ENCODE measurements at regions not wholly inside any gene's neighbourhood (a gene's known extent, or its start where the extent isn't known, plus 50 kb on each side); places are given as distances from the start of the nearest gene placed in this dataset.

DNA sequence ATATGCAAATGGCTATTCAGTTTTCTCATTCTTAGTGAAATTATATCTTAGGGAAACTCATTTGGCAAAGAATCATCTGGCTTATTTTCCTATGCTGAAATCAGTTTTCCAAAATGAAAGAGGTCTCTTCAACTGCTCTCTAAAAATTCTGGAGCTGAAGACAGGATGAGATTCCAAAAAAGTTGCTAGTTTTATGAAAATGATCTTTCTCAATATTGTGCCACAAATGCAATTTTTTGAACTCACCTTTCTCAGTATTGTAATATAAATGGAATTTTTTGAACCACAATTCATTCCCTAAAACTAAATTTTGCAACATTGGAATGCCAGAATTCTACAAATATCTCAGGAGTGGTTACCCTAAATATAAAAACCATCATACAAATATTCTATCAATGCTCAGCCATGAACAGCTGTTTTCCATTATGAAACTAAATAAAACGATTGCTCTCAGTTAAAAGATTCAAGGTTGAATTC, 147.7 kb upstream of the PKDCC start:
- POLR2A ChIA-PET, result no interaction called here
- Mint-ChIP-seq H3K4me3 (no peak overlapping the region), H3K27ac (no peak overlapping the region), H3K27me3 (ENCODE audit: low read depth) (peaks cover 39% of the 10 kb centered on the region), H3K36me3 (ENCODE audit: low read depth) (no peaks in the 10 kb centered on the region), H3K9me3 (ENCODE audit: insufficient read depth) (no peaks in the 10 kb centered on the region), H3K4me1 (ENCODE audit: low read depth) (peaks cover 16% of the 10 kb centered on the region)
- DNase-seq (no peak), ATAC-seq (no peak)
- CTCF ChIA-PET, result no interaction called here

DNA sequence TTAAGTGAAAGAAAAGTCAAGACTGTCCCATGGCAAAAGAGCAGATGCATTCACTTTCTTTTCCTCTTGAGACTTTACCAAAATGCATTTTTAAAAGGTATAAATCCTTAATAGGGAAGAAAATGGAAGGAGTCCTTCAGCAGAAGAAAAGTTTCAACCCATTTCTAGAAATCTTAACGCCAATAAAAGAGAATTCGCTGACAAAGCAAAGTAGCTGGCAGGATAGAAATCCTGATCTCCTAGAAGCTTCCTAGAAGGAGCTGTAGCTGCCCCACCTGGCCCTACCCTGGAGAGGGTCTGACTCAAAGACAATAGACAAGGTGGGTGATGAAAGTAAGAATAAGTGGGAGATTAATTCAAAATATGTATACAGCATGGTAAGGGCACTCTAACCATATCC, 144.9 kb upstream of the PKDCC start:
- Mint-ChIP-seq H3K36me3 (ENCODE audit: low read depth) (no peaks in the 10 kb centered on the region), H3K4me3 (no peak overlapping the region)
- CTCF ChIA-PET, result no interaction called here

DNA sequence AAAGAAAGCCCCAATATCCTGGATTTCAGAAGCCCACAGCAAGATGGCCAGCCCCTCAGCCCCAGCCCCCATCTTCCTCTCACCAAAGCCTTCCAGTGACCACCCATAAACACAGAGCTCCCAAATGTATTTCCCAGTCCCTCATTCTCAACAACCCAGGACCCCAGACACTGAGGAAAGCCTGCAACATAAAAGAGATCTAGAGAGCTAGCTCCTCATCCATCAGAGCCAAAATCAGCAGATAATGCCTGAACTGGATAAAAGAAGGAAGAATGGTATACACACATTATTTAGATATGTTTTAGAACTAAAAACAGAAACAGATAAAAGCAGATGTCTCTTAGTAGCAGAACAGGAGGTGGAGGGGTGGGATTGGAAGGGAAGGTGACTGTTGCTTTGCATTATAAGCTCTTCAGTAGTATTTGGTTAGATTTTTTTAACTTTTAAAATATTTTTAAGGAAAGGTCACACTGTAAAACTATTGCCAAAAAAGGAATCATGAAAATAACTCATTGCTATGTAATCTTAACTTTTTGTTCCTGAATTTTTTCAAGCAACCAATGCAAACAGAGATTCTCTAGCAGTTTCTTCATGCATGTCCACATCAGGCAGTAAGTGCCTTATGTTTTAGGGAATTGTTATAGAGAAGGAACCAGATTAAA, 144.2 kb upstream of the PKDCC start:
- H3K4me1 Mint-ChIP-seq (ENCODE audit: low read depth), result peaks cover 4% of the 10 kb centered on the region
- POLR2A ChIA-PET, result no interaction called here
- no peaks in the 10 kb centered on the region for H3K36me3 Mint-ChIP-seq (ENCODE audit: low read depth)
- no peak overlapping the region for H3K27ac Mint-ChIP-seq
- peaks cover 44% of the 10 kb centered on the region for H3K27me3 Mint-ChIP-seq (ENCODE audit: low read depth)
- ATAC-seq (no peak), DNase-seq (no peak)
- CTCF ChIA-PET, result no interaction called here
- H3K9me3 Mint-ChIP-seq (ENCODE audit: insufficient read depth), result no peaks in the 10 kb centered on the region
- no peak overlapping the region for H3K4me3 Mint-ChIP-seq

More for the DNA sequence above, 144.9 kb upstream of the PKDCC start:
- ATAC-seq (no peak), DNase-seq (no peak)
- peaks cover 46% of the 10 kb centered on the region for H3K27me3 Mint-ChIP-seq (ENCODE audit: low read depth)
- POLR2A ChIA-PET, result no interaction called here
- no peaks in the 10 kb centered on the region for H3K9me3 Mint-ChIP-seq (ENCODE audit: insufficient read depth)
- peaks cover 2% of the 10 kb centered on the region for H3K4me1 Mint-ChIP-seq (ENCODE audit: low read depth)
- no peak overlapping the region for H3K27ac Mint-ChIP-seq

DNA sequence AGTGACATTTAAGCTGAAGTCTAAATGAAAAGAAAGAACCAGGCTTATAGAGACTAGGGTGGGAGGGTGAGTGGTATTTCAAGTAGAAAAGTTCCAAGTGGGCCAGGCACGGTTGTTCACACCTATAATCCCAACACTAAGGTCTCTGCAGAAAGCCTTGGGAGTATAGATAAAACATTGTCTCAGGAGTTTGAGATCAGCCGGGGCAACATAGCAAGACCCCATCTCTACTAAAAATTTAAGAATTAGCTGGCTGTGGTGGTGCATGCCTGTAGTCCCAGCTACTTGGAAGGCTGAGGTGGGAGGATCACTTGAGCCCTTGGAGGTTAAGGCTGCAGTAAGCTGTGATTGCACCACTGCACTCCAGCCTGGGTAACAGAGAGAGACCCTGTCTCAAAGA, 143.4 kb upstream of the PKDCC start:
- no peaks in the 10 kb centered on the region for H3K9me3 Mint-ChIP-seq (ENCODE audit: insufficient read depth)
- no peak overlapping the region for H3K4me3 Mint-ChIP-seq
- CTCF ChIA-PET, result no interaction called here
- peaks cover 4% of the 10 kb centered on the region for H3K4me1 Mint-ChIP-seq (ENCODE audit: low read depth)
- no peak for DNase-seq
- H3K27ac Mint-ChIP-seq, result no peak overlapping the region
- no peak for ATAC-seq
- H3K36me3 Mint-ChIP-seq (ENCODE audit: low read depth), result no peaks in the 10 kb centered on the region
- peaks cover 40% of the 10 kb centered on the region for H3K27me3 Mint-ChIP-seq (ENCODE audit: low read depth)
- POLR2A ChIA-PET, result no interaction called here

GRCh38 chr2:41905597-41906337, 142.1 kb upstream of the PKDCC start:
- no peak for ATAC-seq
- POLR2A ChIA-PET, result no interaction called here
- Mint-ChIP-seq H3K4me3 (no peak overlapping the region), H3K27ac (no peak overlapping the region), H3K27me3 (ENCODE audit: low read depth) (peaks cover 36% of the 10 kb centered on the region), H3K4me1 (ENCODE audit: low read depth) (peaks cover 4% of the 10 kb centered on the region), H3K9me3 (ENCODE audit: insufficient read depth) (no peaks in the 10 kb centered on the region), H3K36me3 (ENCODE audit: low read depth) (no peaks in the 10 kb centered on the region)
- no peak for DNase-seq
- CTCF ChIA-PET, result interaction anchor here (0.6 to 1.2 kb wide), 2 partner anchors 36 to 873 kb away, joined by 3 read pairs; no protein-coding TSS in a partner anchor

DNA sequence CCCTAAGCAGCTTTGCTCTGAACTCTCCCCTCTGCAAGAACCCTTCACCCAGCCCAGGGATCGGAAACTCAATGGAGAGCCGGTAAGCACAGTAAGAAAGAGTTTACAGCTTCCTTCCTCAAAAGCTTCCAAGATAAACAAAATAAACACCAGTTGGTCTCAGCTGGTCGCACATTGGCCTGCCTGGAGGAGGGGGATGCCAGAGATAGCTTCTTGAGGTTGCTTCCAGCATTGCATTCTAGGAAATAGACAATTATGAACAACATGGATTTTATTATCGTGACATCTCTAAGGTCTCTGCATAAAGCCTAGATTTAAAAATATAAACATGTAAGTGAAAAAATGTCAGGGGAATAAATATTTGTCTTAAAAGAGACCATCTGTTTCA, 141.5 kb upstream of the PKDCC start:
- peaks cover 39% of the 10 kb centered on the region for H3K27me3 Mint-ChIP-seq (ENCODE audit: low read depth)
- CTCF ChIA-PET, result interaction anchor here (1.2 kb wide), 1 partner anchor 36 kb away, joined by 3 read pairs; no protein-coding TSS in a partner anchor

GRCh38 chr2:41907141-41907540, 140.7 kb upstream of the PKDCC start:
- Mint-ChIP-seq H3K27ac (no peak overlapping the region), H3K27me3 (ENCODE audit: low read depth) (peaks cover 36% of the 10 kb centered on the region), H3K4me1 (ENCODE audit: low read depth) (peaks cover 4% of the 10 kb centered on the region), H3K9me3 (ENCODE audit: insufficient read depth) (no peaks in the 10 kb centered on the region), H3K36me3 (ENCODE audit: low read depth) (no peaks in the 10 kb centered on the region), H3K4me3 (no peak overlapping the region)
- ATAC-seq, result no peak
- DNase-seq, result no peak
- ChIA-PET POLR2A (no interaction called here), CTCF (no interaction called here)

More for the DNA sequence above, 141.5 kb upstream of the PKDCC start:
- H3K4me1 Mint-ChIP-seq (ENCODE audit: low read depth), result peaks cover 4% of the 10 kb centered on the region
- H3K9me3 Mint-ChIP-seq (ENCODE audit: insufficient read depth), result no peaks in the 10 kb centered on the region
- no peak overlapping the region for H3K27ac Mint-ChIP-seq
- DNase-seq (no peak), ATAC-seq (no peak)
- no peaks in the 10 kb centered on the region for H3K36me3 Mint-ChIP-seq (ENCODE audit: low read depth)
- H3K4me3 Mint-ChIP-seq, result no peak overlapping the region
- POLR2A ChIA-PET, result no interaction called here

DNA sequence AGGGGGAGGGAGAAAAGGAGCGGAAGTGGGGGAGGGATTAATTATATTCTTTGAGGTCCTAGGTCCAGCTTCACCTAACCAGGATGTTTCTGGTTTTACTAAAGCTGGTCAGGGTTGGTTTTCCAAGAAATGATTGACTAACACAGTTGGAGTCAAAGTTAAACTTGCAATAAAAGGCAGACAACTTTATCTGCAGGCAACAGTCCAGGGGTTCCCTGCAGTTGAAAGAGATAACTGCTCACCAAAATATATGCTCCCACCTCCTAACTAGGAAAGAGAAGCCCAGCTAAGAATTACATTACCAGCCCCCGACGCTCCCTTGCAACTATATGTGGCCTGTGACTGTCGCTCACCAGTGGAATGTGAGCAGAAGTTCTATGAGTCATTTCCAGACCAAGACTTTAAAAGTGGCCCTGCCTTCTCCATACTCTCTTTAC, 140.0 kb upstream of the PKDCC start:
- ATAC-seq (no peak), DNase-seq (no peak)
- Mint-ChIP-seq H3K27ac (no peak overlapping the region), H3K9me3 (ENCODE audit: insufficient read depth) (no peaks in the 10 kb centered on the region), H3K36me3 (ENCODE audit: low read depth) (no peaks in the 10 kb centered on the region), H3K4me1 (ENCODE audit: low read depth) (peaks cover 4% of the 10 kb centered on the region), H3K4me3 (no peak overlapping the region), H3K27me3 (ENCODE audit: low read depth) (peaks cover 36% of the 10 kb centered on the region)
- CTCF ChIA-PET, result no interaction called here
- POLR2A ChIA-PET, result no interaction called here

DNA sequence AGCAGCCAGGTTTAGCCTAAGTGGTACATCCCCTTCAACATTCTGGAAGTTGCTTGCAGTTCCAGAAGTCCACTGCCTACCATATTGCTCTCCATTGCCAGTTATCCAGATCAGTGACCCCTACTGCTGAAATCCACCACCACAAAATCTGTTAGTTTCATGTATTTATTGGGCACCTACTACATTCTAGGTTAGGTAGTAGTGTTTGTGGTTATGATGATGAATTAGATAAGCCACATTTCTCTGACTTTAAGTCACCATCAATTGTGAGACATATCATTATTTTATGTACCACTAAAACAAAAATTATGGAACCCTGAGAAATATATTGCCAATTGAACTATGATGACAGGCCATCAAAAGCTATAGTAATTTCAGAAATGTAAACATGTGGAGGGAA, 139.5 kb upstream of the PKDCC start:
- Mint-ChIP-seq H3K36me3 (ENCODE audit: low read depth) (no peaks in the 10 kb centered on the region), H3K9me3 (ENCODE audit: insufficient read depth) (no peaks in the 10 kb centered on the region), H3K4me3 (no peak overlapping the region), H3K27me3 (ENCODE audit: low read depth) (peaks cover 38% of the 10 kb centered on the region), H3K27ac (no peak overlapping the region), H3K4me1 (ENCODE audit: low read depth) (peaks cover 4% of the 10 kb centered on the region)
- POLR2A ChIA-PET, result no interaction called here
- CTCF ChIA-PET, result no interaction called here
- DNase-seq (no peak), ATAC-seq (no peak)

- ChIA-PET POLR2A (no interaction called here), CTCF (no interaction called here)
- no peak for ATAC-seq
- DNase-seq, result no peak
- Mint-ChIP-seq H3K9me3 (ENCODE audit: insufficient read depth) (no peaks in the 10 kb centered on the region), H3K4me3 (no peak overlapping the region), H3K27ac (no peak overlapping the region), H3K4me1 (ENCODE audit: low read depth) (peaks cover 4% of the 10 kb centered on the region), H3K36me3 (ENCODE audit: low read depth) (no peaks in the 10 kb centered on the region), H3K27me3 (ENCODE audit: low read depth) (peaks cover 34% of the 10 kb centered on the region)
Observed at GRCh38 chr2:41909584-41909983, 138.2 kb upstream of the PKDCC start.

DNA sequence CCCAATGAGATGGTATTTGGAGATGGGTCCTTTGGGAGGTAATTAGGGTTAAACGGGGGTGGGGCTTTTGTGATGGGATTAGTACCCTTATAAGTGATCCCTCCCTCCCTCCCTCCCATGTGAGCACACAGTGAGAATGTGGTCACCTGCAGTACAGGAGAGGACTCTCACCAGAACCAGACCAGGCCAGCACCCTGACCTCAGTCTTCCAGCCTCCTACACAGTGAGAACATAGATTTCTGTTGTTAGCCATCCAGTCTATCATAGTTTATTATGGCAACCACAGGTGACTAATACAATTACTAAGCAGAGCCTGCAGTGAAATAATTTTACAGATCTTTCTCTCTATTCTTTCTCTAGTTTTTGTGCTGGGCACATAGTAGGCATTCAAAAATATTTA, 137.7 kb upstream of the PKDCC start:
- Mint-ChIP-seq H3K36me3 (ENCODE audit: low read depth) (no peaks in the 10 kb centered on the region), H3K27me3 (ENCODE audit: low read depth) (peaks cover 37% of the 10 kb centered on the region), H3K4me1 (ENCODE audit: low read depth) (peaks cover 4% of the 10 kb centered on the region), H3K27ac (no peak overlapping the region), H3K4me3 (no peak overlapping the region), H3K9me3 (ENCODE audit: insufficient read depth) (no peaks in the 10 kb centered on the region)
- ChIA-PET CTCF (no interaction called here), POLR2A (no interaction called here)
- DNase-seq (no peak), ATAC-seq (no peak)

DNA sequence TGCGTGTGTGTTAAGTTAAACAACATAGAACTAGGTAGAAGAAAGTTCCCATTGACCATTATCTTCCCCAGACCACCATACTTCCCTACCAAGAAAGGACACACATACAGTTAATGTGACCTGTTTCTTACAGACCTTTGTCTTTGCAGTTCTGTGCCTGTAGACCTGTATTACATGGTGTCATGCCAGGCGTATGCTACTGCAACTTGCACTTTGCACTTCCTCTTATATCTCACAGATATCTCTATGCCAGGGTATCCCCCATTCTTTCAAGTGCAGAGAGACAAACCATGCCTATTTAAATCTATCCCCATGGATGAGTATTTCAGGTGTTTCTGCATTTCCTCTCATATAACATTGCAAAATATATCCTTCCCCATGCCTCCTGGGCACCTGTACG, 136.8 kb upstream of the PKDCC start:
- CTCF ChIA-PET, result no interaction called here
- no peak overlapping the region for H3K27ac Mint-ChIP-seq
- no peak for DNase-seq
- peaks cover 4% of the 10 kb centered on the region for H3K4me1 Mint-ChIP-seq (ENCODE audit: low read depth)
- POLR2A ChIA-PET, result no interaction called here
- H3K9me3 Mint-ChIP-seq (ENCODE audit: insufficient read depth), result no peaks in the 10 kb centered on the region
- H3K27me3 Mint-ChIP-seq (ENCODE audit: low read depth), result peaks cover 30% of the 10 kb centered on the region
- no peak overlapping the region for H3K4me3 Mint-ChIP-seq
- H3K36me3 Mint-ChIP-seq (ENCODE audit: low read depth), result no peaks in the 10 kb centered on the region
- no peak for ATAC-seq
